NCI-H748 (cell line): ENCODE measurements at regions not wholly inside any gene's neighbourhood (a gene's known extent, or its start where the extent isn't known, plus 50 kb on each side); places are given as distances from the start of the nearest gene placed in this dataset.
A peak's percentile ranks its signal among the peaks of the same experiment; 100 is the strongest.

Experiments
- DNase-seq: peaks from one replicate; lab custom pipeline; 2025; ENCODE audit not compliant: unreplicated experiment; lab: John Stamatoyannopoulos, UW

GRCh38 chr5:34501840-34502239, 154.3 kb upstream of the RAI14 start:
- DNase-seq, result no peak

DNA sequence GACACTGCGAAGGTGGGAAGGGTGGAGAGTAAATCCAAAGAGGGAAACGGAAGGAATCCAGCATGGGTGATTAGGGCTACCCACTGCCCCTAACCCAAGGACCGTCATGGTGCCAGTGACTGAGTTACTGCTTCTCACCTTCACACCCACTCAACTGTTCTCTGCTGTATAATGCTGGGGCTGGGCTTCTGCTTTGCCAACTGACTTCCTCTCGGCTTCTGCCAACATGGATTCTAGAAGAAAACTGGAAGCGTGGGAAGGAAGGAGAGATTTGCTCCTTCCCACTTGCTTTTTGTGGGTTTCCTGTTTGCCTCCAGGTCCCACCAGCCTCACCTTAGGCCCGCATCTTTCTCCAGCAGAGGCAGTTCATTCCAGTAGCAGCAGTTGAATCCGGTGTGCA, 153.5 kb upstream of the RAI14 start:
- no peak for DNase-seq

DNA sequence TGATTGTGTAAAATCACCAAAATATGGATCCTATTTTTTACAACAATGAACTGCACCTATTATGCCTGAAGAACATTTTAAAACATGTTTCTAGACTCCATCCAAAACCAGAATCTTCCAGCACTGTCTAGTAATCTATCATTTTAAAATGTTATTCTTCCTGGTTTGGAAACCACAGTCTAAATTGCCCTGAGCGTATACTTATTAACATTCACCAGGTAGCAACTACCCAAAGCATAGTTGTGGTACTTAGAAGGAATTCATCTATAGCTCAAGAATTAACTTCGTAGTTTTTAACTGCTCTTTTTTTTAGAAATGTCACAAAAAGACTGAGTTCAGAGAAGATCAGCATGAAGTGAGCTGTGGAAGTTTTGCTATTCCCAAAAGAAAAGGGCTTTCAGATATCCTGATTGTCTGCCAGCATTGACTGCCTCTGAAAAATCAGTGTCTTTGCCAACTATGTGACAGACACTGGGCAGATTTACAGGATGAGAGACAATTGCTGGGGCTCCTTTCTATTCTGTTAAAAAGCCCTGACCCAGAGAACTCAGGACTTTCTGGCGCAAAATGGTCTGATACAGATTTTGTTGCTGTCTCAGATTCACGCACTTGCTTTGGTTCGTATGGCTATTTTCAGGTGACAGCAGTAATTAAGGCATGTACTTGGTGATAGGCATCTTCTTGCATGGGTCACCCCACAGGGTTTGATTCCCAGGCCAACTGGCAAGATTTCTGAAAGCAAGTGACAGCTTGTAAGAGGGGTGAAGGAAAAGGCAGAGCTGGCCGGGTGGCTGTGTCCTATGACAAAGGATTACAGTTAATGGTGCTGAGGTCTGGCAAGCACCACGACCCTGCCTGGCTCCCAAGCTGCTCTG, 152.5 kb upstream of the RAI14 start:
- DNase-seq, result no peak

GRCh38 chr5:34504967-34505366, 151.2 kb upstream of the RAI14 start:
- DNase-seq, result no peak

DNA sequence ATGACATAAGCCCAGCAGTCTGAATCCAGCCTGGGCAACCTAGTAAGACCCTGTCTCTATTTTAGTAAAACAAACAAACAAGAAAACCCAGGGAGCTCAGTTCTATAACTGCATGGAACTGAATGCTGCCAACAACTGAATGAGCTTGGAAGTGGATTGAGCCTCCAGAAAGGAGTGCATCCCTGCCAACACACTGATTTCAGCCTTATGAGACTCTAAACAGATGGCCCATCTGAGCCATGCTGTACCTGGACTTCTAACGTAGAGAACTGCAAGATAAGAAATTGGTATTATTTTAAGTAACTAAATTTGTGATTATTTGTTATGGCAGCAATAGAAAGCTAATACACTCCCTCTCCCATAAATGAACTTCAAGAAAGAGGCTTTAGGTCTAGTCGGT, 150.4 kb upstream of the RAI14 start:
- no peak for DNase-seq

DNA sequence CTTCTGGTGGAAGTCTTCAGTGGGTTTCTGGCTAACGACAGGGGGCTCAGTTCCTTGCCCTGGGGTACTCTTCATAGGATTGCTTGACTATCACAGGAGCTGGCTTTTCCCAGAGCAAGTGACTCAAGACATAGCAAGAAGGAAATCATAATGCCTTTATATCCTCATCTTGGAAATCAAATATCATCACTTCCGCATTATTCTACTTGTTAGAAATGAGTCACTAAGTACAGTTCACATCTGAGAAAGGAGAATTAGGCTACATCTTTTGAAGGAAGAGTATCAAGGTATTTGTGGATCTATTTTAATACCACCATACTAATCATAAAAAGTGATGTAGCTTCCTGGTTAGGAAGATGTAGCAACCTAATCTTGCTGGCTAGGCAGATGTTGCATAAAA, 148.2 kb upstream of the RAI14 start:
- no peak for DNase-seq

- no peak for DNase-seq
Measured at GRCh38 chr5:34509392-34509791, 146.7 kb upstream of the RAI14 start.

GRCh38 chr5:34510002-34510401, 146.1 kb upstream of the RAI14 start:
- no peak for DNase-seq

- DNase-seq, result no peak
Measured at GRCh38 chr5:34511063-34511462, 145.1 kb upstream of the RAI14 start.

DNA sequence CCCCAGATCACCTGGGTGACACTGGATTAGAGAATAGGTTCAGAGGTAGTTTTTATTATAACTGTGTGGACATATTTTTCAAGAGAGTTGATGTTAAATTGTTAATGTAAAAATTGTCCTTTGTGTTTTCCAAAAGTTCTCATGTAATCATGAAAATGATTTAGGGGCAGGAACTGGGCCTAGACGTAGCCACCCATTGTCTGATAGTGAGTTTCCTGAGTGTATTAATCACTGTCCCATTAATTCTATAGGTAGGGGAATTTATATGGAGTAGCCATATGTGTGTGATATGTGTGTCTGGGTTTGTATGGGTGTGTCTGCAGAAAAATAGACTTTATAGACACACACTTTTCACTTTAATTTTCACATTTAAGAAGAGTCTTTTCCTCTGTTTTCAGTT, 144.6 kb upstream of the RAI14 start:
- no peak for DNase-seq

DNA sequence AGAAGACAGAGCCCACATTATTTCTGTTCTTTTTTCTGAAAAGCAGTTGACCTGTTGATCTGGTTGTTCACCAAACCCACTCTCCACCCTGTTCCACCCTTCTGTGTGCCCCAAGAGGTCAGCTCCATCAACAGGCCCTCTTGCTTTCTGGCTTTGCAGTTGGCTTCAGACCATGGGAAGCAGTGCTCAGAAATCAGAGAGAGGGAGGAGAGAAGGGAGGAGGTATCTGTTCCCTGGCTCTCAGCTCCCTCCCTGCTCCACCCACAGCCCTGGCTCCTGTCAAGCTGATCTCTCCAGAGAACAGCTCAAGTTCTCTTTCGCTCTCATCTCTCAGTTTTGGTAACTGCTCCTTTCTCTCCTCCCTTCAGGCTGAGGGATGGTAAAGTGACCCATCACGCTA, 144.2 kb upstream of the RAI14 start:
- DNase-seq, result no peak

- no peak for DNase-seq
Measured at GRCh38 chr5:34516166-34516565, 140.0 kb upstream of the RAI14 start.

GRCh38 chr5:34516686-34517085, 139.4 kb upstream of the RAI14 start:
- no peak for DNase-seq

GRCh38 chr5:34517249-34517648, 138.9 kb upstream of the RAI14 start:
- peak; percentile 44 for DNase-seq

DNA sequence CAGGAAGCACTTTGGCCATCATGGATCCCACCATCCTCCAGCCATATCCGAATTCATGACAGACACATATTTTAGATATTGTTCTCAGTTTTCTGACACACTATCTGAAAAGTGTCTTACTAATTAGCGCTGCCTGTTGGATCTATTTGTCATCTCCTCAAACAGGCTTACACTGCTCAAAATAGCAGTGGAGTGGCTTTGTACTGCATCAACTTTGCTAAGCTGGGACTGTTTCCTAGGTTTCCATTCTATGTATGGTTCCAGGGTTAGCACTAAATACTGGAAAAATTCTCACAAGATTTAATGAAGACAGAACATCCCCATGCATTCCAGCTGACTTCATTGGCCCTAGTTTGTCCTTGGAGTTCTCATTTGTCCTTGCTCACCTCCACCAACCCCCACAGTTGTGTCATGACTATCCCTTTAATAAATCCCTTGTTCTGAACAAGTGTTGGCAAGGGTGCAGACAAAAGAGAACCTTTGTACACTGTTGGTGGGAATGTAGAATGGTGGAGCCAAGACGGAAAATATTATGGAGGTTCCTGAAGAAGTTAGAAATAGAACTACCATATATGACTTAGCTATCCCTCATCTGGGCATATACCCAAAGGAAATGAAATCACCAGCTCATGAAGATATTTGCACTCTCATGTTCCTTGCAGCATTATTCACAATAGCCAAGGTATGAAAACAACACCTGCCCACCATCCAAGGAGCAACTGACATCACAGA, 136.5 kb upstream of the RAI14 start:
- DNase-seq, result no peak

- no peak for DNase-seq
Measured at GRCh38 chr5:34521628-34522290, 134.4 kb upstream of the RAI14 start.

DNA sequence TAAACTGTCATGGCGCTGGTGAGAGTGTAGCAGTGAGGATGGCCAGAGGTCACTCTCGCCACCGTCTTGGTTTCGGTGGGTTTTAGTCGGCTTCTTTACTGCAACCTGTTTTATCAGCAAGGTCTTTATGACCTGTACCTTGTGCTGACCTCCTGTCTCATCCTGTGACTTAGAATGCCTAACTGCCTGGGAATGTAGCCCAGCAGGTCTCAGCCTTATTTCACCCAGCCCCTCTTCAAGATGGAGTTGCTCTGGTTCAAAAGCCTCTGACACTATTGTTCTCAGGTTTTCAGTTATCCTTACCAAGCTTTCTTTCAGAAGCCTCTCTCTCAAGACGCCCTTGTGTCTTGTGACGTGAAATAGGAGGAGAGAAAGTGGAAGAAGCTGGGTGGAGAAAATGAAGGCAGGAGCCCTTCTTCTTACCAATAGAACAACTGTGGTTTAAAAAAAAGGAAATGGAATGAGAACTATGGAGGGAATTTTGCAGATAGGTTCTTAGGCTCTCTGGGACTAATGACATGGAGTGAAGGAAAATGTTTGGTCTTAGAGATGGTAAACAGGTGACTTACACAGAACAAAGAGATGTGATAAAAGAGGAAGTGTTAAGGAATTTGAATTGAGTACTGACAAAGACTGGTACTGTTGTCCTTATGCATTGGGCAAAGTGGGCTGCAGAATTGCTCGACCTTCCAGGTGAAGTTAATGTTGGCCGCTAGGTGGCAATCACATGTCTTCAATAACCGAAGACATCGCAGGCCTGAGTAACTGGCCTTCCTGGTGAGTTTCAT, 133.3 kb upstream of the RAI14 start:
- peak; percentile 94 for DNase-seq

GRCh38 chr5:34523387-34523726, 132.8 kb upstream of the RAI14 start:
- DNase-seq, result no peak

DNA sequence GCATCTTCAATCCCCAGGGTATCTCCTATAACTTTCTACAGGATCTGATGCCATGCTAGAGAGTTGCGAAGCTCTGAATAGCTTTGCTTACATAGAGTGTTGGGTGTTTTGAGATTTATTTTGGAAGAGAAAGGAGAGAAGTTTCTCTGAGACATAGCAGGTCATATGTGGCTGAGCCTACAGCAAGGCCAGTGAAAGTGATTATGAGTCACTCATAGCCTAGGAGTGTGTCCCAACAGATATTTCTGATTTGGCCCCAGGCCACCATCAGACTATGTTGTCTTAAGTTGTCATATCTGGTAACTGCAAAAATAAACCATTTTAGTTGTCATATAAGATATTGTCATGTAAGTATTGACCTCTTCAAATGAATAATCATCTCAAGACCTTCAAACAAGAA, 132.0 kb upstream of the RAI14 start:
- no peak for DNase-seq

- no peak for DNase-seq
Measured at GRCh38 chr5:34525761-34526160, 130.4 kb upstream of the RAI14 start.

- DNase-seq, result no peak
Measured at GRCh38 chr5:34526682-34527305, 129.3 kb upstream of the RAI14 start.
